ENCODE measurements at regions not wholly inside any gene's neighbourhood (a gene's known extent, or its start where the extent isn't known, plus 50 kb on each side); places are given as distances from the start of the nearest gene placed in this dataset.

DNA sequence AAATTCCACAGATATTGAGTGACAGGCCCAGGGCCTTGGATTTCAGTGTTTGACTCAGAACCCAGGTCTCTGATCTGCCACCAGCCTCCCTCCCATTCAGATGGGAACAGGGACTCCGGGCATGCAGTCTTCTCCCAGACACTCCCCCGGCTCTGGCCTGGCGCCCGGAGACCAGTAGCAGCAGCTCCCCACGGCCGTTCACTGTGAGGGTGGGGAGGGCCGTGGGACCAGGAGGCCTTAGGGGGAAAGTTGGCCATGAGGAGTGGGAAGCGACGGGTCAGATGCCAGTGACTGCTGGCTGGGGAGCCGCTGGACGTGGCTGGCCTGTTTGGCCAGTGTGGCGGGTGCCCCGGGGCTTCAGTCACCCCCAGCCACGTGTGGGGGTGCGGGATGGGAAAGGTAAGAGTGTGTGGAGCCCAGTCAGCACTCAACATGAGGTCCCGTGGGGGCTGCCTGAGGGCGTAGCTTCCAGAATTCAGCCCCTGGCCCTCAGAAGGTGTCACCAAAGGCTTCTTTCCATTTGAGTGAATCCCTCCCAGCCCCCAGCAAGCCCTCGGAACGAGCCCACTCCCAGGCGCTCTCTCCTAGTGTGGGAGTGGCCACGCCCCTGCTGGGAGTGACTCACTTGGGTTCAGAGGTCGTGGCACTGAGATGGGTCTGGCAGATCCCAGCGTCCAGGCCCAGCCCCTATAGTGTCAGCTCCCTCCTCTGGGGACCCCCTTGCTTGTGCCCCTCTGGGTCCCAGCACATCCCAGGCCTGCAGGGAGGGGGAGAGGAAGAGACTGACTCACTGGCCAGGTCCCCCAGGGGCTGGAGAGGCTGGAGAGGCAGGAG is 309.4 kb downstream of the SEC14L1 start (continued):
- TF ChIP-seq NR2C2 (CRISPR knock-in tag; IDR thresholded peaks at IDR 0.05) (peak; percentile 95), NR2C2 (tag; IDR thresholded peaks at IDR 0.05) (peak; percentile 96), GATAD2A (IDR thresholded peaks at IDR 0.05) (peak; percentile 6; the same call in 1 of the 2 replicates), CREM (IDR thresholded peaks at IDR 0.05; ENCODE audit: low read depth) (peak; percentile 44), SMAD4 (CRISPR knock-in tag; conservative IDR thresholded peaks at IDR 0.05) (peak; percentile 24; the same call in 1 of the 2 replicates), SAFB (IDR thresholded peaks at IDR 0.05; ENCODE audit: borderline replicate concordance, low read depth, low read length) (peak; percentile 65; the same call in 1 of the 2 replicates), RBFOX2 (IDR thresholded peaks at IDR 0.05; ENCODE audit: low read depth, low read length) (peak; percentile 15; the same call in 1 of the 2 replicates), CXXC5 (CRISPR knock-in tag; IDR thresholded peaks at IDR 0.05) (no peak; the same call in 1 of the 2 replicates), CAMTA2 (CRISPR knock-in tag; conservative IDR thresholded peaks at IDR 0.05) (no peak), BRCA1 (IDR thresholded peaks at IDR 0.05) (no peak), BRCA1 (CRISPR knock-in tag; IDR thresholded peaks at IDR 0.05) (no peak), BCOR (IDR thresholded peaks at IDR 0.05) (no peak)
- TF ChIP-seq, protein P1, sequence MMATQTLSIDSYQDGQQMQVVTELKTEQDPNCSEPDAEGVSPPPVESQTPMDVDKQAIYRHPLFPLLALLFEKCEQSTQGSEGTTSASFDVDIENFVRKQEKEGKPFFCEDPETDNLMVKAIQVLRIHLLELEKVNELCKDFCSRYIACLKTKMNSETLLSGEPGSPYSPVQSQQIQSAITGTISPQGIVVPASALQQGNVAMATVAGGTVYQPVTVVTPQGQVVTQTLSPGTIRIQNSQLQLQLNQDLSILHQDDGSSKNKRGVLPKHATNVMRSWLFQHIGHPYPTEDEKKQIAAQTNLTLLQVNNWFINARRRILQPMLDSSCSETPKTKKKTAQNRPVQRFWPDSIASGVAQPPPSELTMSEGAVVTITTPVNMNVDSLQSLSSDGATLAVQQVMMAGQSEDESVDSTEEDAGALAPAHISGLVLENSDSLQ (IDR thresholded peaks at IDR 0.05), result peak; percentile 90
- TF ChIP-seq, protein P2, sequence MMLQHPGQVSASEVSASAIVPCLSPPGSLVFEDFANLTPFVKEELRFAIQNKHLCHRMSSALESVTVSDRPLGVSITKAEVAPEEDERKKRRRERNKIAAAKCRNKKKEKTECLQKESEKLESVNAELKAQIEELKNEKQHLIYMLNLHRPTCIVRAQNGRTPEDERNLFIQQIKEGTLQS (IDR thresholded peaks at IDR 0.05), result peak; percentile 86
- TF ChIP-seq, protein P2 (CRISPR knock-in tag; conservative IDR thresholded peaks at IDR 0.05), result no peak
- TF ChIP-seq, protein P3, sequence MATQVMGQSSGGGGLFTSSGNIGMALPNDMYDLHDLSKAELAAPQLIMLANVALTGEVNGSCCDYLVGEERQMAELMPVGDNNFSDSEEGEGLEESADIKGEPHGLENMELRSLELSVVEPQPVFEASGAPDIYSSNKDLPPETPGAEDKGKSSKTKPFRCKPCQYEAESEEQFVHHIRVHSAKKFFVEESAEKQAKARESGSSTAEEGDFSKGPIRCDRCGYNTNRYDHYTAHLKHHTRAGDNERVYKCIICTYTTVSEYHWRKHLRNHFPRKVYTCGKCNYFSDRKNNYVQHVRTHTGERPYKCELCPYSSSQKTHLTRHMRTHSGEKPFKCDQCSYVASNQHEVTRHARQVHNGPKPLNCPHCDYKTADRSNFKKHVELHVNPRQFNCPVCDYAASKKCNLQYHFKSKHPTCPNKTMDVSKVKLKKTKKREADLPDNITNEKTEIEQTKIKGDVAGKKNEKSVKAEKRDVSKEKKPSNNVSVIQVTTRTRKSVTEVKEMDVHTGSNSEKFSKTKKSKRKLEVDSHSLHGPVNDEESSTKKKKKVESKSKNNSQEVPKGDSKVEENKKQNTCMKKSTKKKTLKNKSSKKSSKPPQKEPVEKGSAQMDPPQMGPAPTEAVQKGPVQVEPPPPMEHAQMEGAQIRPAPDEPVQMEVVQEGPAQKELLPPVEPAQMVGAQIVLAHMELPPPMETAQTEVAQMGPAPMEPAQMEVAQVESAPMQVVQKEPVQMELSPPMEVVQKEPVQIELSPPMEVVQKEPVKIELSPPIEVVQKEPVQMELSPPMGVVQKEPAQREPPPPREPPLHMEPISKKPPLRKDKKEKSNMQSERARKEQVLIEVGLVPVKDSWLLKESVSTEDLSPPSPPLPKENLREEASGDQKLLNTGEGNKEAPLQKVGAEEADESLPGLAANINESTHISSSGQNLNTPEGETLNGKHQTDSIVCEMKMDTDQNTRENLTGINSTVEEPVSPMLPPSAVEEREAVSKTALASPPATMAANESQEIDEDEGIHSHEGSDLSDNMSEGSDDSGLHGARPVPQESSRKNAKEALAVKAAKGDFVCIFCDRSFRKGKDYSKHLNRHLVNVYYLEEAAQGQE (IDR thresholded peaks at IDR 0.05; ENCODE audit: borderline replicate concordance), result 0 out of 2 replicates have a peak, but pooled peaks have one; percentile 0
- TF ChIP-seq, protein P3 (CRISPR knock-in tag; IDR thresholded peaks at IDR 0.05; ENCODE audit: low read depth), result no peak
- TF ChIP-seq, protein P4, sequence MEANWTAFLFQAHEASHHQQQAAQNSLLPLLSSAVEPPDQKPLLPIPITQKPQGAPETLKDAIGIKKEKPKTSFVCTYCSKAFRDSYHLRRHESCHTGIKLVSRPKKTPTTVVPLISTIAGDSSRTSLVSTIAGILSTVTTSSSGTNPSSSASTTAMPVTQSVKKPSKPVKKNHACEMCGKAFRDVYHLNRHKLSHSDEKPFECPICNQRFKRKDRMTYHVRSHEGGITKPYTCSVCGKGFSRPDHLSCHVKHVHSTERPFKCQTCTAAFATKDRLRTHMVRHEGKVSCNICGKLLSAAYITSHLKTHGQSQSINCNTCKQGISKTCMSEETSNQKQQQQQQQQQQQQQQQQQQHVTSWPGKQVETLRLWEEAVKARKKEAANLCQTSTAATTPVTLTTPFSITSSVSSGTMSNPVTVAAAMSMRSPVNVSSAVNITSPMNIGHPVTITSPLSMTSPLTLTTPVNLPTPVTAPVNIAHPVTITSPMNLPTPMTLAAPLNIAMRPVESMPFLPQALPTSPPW (CRISPR knock-in tag; IDR thresholded peaks at IDR 0.05), result peak; percentile 74
